PFSK-1 (cell line): ENCODE measurements at regions not wholly inside any gene's neighbourhood (a gene's known extent, or its start where the extent isn't known, plus 50 kb on each side); places are given as distances from the start of the nearest gene placed in this dataset.

Experiments used
- FOXP2 ChIP-seq: optimal IDR thresholded peaks from 2 replicates; pipeline ENCODE3; 2011; ENCODE audit warnings: borderline replicate concordance, control low read depth, inconsistent platforms; ENCODE audit not compliant: insufficient read depth; ENCODE audit errors: extremely low read length, extremely low read depth
- POLR2AphosphoS5 ChIP-seq: IDR thresholded peaks from 2 replicates; pipeline ENCODE4 v1.6.1; 2012; ENCODE audit warnings: low read depth, mild to moderate bottlenecking, control low read depth, low read length, moderate library complexity
- SIN3A ChIP-seq: IDR thresholded peaks from 2 replicates; pipeline ENCODE4 v1.6.1; 2012; ENCODE audit warnings: mild to moderate bottlenecking, low read length, moderate library complexity, borderline replicate concordance; ENCODE audit not compliant: insufficient read depth
- TAF1 ChIP-seq: IDR thresholded peaks from 2 replicates; pipeline ENCODE4 v1.6.1; 2012; ENCODE audit warnings: low read length, control low read depth, borderline replicate concordance; ENCODE audit not compliant: insufficient read depth
- TF ChIP-seq, protein P1 (sequence below), 2 experiments: IDR thresholded peaks; 2 replicates each; pipeline versions ENCODE4 v1.6.1 to v1.8.0; 2011 to 2012; ENCODE audit warnings: low read depth in 2 of 2, low read length in 2 of 2, control low read depth in 1 of 2, inconsistent platforms in 1 of 2, mild to moderate bottlenecking in 1 of 2, moderate library complexity in 1 of 2; ENCODE audit not compliant: insufficient read depth in 1 of 2

DNA sequence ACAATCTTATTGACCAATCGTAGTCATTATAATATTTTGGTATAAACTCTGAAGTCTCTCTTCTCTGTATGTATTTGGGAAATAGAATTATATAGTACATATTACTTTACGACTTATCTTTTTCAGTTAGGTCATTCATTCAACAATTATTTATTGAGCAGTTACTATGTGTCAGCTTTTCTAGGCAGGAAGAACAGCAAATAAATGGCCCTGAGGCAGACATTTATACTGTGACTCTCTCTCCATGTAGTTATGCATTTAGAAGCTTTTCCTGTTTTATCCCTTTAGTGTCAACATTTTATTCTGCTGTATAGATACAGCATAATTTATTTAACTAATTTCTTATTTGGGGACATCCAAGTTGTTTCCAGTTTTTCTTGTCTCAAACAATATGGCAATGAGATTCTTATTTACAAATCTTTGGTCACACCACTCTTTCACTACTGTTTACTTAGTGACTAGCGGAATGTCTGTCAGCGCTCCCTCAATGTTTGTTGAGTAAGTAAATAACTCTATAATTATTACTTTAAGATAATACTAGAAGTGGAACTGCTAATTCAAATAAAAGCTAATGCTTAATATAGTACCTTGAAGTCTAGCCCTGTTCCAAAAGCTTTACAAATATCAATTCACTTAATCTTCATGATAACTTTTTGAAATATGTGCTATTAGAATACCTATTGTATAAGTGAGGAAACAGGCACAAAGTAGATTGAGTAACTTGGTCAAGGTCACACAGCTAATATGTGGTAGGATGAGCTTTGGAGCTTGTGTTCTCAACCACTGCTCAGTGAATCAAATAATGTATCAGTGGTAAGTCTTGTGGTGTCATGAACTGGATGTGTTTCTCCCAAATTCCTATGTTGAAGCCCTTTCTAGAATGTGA lies 465.6 kb downstream of the SIPA1L2 start:
- no peak for TF ChIP-seq SIN3A
- TF ChIP-seq, protein P1, sequence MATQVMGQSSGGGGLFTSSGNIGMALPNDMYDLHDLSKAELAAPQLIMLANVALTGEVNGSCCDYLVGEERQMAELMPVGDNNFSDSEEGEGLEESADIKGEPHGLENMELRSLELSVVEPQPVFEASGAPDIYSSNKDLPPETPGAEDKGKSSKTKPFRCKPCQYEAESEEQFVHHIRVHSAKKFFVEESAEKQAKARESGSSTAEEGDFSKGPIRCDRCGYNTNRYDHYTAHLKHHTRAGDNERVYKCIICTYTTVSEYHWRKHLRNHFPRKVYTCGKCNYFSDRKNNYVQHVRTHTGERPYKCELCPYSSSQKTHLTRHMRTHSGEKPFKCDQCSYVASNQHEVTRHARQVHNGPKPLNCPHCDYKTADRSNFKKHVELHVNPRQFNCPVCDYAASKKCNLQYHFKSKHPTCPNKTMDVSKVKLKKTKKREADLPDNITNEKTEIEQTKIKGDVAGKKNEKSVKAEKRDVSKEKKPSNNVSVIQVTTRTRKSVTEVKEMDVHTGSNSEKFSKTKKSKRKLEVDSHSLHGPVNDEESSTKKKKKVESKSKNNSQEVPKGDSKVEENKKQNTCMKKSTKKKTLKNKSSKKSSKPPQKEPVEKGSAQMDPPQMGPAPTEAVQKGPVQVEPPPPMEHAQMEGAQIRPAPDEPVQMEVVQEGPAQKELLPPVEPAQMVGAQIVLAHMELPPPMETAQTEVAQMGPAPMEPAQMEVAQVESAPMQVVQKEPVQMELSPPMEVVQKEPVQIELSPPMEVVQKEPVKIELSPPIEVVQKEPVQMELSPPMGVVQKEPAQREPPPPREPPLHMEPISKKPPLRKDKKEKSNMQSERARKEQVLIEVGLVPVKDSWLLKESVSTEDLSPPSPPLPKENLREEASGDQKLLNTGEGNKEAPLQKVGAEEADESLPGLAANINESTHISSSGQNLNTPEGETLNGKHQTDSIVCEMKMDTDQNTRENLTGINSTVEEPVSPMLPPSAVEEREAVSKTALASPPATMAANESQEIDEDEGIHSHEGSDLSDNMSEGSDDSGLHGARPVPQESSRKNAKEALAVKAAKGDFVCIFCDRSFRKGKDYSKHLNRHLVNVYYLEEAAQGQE (IDR thresholded peaks at IDR 0.05; ENCODE audit: insufficient read depth in 1 of 2, low read depth in 2 of 2, low read length in 2 of 2), result no peak
- TF ChIP-seq TAF1, result no peak
- TF ChIP-seq POLR2AphosphoS5, result no peak
- no peak for TF ChIP-seq FOXP2

DNA sequence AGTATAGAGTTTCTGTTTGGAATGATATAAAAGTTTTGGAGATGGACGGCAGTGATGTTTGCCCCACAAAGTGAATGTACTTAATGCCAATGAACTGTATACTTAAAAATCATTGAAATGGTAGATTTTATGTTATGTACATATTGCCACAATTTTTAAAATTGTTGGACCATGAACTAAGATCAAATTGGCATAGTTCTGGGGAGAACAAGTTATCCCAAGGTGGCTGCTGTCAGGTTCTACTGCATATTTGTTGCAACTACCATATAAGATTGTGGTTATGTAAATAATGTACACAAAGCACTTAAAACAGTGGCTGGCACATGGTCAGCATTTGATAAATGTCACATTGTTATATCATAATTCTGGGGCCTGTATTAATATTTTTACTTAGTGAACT lies 466.4 kb downstream of the SIPA1L2 start:
- TF ChIP-seq FOXP2 (no peak), SIN3A (no peak), TAF1 (no peak), POLR2AphosphoS5 (no peak)
- TF ChIP-seq, protein P1 (IDR thresholded peaks at IDR 0.05; ENCODE audit: insufficient read depth in 1 of 2, low read depth in 2 of 2, low read length in 2 of 2), result no peak

DNA sequence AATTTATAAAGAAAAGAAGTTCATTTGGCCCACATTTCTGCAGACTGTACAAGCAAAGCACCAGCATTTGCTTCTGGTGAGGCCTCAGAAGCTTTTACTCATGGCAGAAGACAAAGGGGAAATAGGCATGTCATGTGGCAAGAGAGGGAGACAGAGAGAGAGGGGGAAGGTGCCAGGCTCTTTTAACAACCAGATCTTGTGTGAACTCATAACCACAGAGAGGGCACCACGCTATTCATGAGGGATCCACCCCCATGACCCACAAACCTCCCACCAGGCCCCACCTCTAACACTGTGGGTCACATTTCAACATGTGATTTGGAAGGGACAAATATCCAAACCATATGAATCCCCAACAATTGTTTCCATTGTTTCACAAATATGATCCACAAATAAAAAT lies 467.9 kb downstream of the SIPA1L2 start:
- no peak for TF ChIP-seq TAF1
- TF ChIP-seq, protein P1 (IDR thresholded peaks at IDR 0.05; ENCODE audit: insufficient read depth in 1 of 2, low read depth in 2 of 2, low read length in 2 of 2), result no peak
- TF ChIP-seq FOXP2, result no peak
- TF ChIP-seq POLR2AphosphoS5, result no peak
- TF ChIP-seq SIN3A, result no peak

DNA sequence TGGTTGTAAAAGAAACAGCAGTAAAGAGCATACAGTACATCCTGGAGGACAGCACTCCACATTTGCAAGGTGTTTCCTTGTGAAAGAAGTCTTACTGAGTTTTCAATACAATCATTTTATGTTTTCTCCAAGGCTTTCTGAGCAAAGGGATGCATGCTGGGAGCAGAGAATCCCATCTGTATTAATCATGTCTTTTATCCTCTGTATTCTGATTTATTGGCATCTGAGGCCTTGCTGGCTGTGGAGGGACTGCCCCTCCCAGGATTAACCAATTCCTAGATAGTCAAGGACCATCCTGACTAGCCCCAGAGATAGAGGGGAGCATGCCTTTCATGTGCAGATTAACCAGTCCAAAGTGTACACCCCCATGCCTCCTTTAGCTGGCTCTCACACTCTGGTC lies 476.3 kb downstream of the SIPA1L2 start:
- TF ChIP-seq TAF1, result no peak
- TF ChIP-seq POLR2AphosphoS5, result no peak
- no peak for TF ChIP-seq SIN3A
- no peak for TF ChIP-seq FOXP2
- TF ChIP-seq, protein P1 (IDR thresholded peaks at IDR 0.05; ENCODE audit: insufficient read depth in 1 of 2, low read depth in 2 of 2, low read length in 2 of 2), result no peak
